WI38 (cell line): ENCODE measurements at regions not wholly inside any gene's neighbourhood (a gene's known extent, or its start where the extent isn't known, plus 50 kb on each side); places are given as distances from the start of the nearest gene placed in this dataset.

Experiments
- H3K4me3 ChIP-seq: 2 replicates; pipeline ENCODE4 v1.5.1; 2011; ENCODE audit warnings: low read depth, mild to moderate bottlenecking, control low read depth, low read length
- CTCF ChIP-seq: IDR thresholded peaks from 2 replicates; pipeline ENCODE4 v1.5.1; 2012; ENCODE audit warnings: low read depth, mild to moderate bottlenecking, control low read depth, low read length

DNA sequence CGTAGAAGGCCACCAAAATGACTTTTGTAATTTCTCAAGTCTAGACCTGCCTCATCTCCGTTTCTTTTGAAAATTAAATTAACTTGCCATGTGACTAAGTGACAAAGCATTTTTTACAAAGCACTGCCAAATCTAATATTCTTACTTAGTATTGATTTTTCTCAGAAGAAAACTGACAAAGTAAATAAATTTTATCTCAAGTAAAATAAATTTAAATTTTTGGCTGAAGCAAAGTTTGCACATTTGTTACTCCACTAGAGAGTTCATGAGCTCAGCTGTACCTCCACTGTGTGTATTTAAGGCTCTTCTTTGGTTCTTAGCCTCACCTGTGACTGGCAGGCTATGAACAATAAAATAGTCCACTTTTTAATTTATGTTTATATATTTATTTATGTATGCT is 441.1 kb upstream of the PCDH10 start:
- no peak for TF ChIP-seq CTCF
- no peak overlapping the region for H3K4me3 ChIP-seq

- no peak overlapping the region for H3K4me3 ChIP-seq
- no peak for TF ChIP-seq CTCF
These were observed 440.0 kb upstream of the PCDH10 start for GRCh38 chr4:132709056-132709455.

DNA sequence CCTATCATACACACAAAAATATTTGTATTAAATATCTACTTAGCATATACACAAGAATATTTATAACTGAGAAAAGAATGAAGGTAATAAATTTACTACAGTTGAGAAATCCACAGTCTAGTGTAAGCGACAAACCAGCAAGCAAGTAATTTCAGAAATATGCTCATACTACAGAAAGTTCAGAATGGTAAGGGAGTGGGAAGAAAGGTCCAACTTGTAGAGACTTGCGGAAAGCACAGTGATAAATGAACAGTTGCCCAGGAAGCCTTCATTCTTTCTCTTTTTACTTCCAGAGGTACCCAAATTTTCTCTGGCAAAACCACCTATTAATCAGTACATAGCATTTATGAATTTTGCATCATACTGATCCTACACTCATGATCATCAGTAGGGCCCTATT is 438.1 kb upstream of the PCDH10 start:
- no peak overlapping the region for H3K4me3 ChIP-seq
- TF ChIP-seq CTCF = no peak

DNA sequence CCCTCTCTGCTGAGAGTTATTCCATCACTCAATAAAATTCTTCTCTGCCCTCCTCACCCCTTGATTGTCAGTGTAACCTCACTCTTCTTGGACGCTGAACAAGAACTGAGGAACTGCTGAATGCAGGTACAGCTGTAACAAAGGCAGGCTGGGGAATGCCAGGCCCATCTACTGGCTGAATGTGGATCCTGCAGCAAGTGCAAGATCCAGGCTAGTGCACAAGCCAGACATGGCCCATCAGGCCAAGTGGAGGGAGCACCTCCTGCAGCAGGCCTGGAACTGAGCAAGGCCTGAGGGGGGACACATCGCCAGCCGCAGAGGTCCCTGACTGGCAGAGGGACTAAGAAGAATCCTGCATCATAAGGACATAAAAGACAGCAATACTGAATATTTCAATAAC is 411.8 kb upstream of the PCDH10 start:
- no peak overlapping the region for H3K4me3 ChIP-seq
- TF ChIP-seq CTCF = no peak

DNA sequence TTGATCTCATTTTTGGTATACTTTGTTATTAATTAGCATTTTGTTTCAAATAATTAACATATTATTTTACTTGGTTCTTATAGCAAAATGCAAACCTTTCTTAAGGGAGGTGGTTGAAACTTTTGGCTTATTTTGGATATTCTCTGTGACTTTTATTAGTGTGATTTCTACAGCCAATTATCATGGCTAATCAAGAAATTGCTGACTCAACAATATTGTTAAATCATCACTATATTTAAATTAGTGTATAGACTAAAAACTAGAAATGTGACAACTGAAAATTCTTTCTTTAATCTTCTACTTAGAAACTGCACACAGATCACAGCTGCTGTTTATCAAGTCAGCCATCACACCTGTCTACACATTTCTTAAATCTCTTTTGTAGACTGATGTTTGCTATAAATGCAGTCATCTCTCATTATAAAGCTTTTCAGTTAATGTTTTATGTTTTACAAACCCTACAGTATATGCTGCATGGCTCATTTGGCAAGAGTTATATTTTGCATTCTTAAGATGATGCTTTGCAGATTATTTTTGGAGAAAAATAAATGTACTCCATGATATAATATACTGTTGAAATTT is 389.8 kb upstream of the PCDH10 start:
- H3K4me3 ChIP-seq = no peak overlapping the region
- no peak for TF ChIP-seq CTCF

- no peak overlapping the region for H3K4me3 ChIP-seq
- no peak for TF ChIP-seq CTCF
These were observed 385.6 kb upstream of the PCDH10 start for GRCh38 chr4:132763465-132763864.

DNA sequence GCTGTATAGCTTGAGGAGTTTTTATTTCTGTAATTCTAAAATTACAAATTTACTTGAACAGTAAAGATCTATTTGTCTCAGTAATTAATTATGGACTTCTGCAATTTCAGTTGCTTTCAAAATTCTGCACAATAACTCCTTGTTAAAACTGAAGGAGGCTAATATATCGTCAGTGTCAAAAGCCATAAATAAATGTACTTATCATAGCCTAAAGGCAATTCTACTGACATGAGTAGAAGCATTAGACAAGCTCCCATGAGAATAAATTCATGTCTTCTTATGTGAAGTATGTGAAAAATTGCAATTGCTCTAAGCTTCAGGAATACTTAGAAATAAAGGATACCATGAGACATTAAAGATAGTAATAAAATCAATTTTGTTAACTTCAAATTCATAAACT is 381.2 kb upstream of the PCDH10 start:
- no peak for TF ChIP-seq CTCF
- H3K4me3 ChIP-seq = no peak overlapping the region
